Fibroblast of the aortic adventitia (primary cell): ENCODE measurements at regions not wholly inside any gene's neighbourhood (a gene's known extent, or its start where the extent isn't known, plus 50 kb on each side); places are given as distances from the start of the nearest gene placed in this dataset.

Experiments used
- DNase-seq: peaks from one replicate; pipeline ENCODE4 v3.0.0-alpha.2; 2010; ENCODE audit warnings: low read depth
- H3K4me3 ChIP-seq: 2 replicates; pipeline ENCODE4 v1.5.1; 2011; ENCODE audit warnings: low read depth, mild to moderate bottlenecking, control low read depth, low read length, moderate library complexity
- CTCF ChIP-seq: IDR thresholded peaks from 2 replicates; pipeline ENCODE4 v1.5.1; 2011; ENCODE audit warnings: mild to moderate bottlenecking, low read length, control low read depth, inconsistent platforms; ENCODE audit not compliant: insufficient read depth

GRCh38 chr16:54432897-54433229, 146.3 kb upstream of the IRX3 start:
- H3K4me3 ChIP-seq = no peak overlapping the region
- no peak for DNase-seq
- no peak for TF ChIP-seq CTCF

DNA sequence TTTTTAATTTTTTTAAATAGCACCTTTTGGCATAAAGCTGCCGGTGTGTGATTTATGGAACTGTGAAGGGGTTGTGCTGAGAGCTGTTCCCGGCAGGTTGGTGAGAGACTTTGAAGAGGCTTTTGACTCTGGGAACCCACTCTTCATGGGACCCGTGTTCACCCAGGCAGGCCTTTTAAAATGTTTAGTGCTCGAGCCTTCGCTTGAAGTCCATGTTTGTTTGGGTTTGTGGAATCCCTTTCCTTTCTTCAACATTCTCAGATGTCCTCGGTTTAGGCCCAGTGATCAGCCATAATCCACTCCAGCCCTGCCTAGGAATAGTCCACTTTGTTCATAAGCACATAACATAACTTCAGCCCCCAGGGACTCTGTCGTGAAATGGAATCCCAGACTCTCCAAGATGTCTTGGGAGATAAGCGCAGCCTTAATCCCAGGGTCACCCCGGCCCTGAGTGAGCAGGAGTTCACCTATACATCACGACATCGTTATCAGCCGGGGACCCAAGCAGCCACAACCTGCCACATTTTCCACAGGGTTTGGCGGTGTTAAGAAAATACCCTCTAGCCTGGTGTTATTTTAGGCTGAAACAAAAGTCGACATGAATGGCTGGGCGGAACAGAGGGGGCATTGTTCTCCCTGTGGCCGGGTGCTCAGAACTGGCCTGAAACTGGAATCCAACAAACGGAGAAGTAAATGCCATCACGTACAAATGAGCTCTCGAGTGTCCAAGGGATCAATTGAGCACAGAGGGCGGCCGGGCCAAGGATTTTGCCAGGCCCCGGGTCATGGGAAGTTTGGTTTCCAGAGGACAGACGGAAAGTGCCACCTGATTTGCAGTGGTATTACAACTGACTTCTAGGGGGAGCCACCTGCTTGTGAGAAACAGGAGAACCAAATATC, 145.7 kb upstream of the IRX3 start:
- DNase-seq = no peak
- H3K4me3 ChIP-seq = no peak overlapping the region
- TF ChIP-seq CTCF = no peak

- DNase-seq = peak; percentile 23
- no peak overlapping the region for H3K4me3 ChIP-seq
- no peak for TF ChIP-seq CTCF
Observed at GRCh38 chr16:54431041-54431996, 144.7 kb upstream of the IRX3 start.

DNA sequence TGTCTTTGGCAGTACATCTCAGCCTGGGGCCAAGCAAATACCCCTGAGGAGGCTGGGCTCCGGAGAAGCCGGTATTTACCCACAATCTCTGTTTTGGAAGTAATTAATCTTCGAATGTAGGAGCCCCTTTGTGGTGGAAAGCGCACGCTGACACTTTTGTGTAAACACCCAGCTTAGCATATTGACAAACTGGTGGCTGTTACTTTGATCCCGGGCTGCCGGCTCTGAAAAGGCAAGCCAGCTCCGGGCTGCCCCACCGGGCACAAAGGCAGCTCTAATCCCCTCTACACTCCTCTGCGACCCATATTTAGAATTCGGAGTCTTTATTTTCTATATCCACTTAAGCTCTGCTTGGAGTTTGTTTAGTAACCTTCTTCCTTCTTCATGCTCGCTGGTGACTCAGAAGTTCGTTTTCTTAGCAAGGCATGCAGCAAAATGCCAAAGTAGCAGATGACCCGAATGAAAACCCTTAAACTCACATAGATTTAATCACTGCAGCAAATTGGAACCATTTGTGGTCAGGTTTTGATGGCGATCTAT, 144.0 kb upstream of the IRX3 start:
- no peak overlapping the region for H3K4me3 ChIP-seq
- no peak for TF ChIP-seq CTCF
- peak; percentile 73 for DNase-seq

- TF ChIP-seq CTCF = no peak
- H3K4me3 ChIP-seq = no peak overlapping the region
- no peak for DNase-seq
Observed at GRCh38 chr16:54429029-54429428, 142.4 kb upstream of the IRX3 start.

DNA sequence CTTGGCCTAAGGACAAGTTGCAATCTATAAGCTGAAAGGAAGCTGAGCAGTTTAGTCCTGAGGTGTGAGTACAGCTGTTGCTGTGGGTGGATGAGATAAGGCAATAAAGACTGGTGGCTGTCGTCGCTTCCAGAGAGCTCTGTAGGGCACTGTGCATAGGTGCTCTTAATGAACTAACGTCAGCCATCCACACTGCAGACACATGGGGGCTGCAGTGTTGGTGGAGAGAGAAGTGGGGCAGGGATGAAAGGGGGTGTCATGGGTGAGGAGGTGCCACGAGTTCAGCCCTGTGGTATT, 139.9 kb upstream of the IRX3 start:
- no peak overlapping the region for H3K4me3 ChIP-seq
- DNase-seq = no peak
- TF ChIP-seq CTCF = no peak
